ENCODE measurements at regions not wholly inside any gene's neighbourhood (a gene's known extent, or its start where the extent isn't known, plus 50 kb on each side); places are given as distances from the start of the nearest gene placed in this dataset.

DNA sequence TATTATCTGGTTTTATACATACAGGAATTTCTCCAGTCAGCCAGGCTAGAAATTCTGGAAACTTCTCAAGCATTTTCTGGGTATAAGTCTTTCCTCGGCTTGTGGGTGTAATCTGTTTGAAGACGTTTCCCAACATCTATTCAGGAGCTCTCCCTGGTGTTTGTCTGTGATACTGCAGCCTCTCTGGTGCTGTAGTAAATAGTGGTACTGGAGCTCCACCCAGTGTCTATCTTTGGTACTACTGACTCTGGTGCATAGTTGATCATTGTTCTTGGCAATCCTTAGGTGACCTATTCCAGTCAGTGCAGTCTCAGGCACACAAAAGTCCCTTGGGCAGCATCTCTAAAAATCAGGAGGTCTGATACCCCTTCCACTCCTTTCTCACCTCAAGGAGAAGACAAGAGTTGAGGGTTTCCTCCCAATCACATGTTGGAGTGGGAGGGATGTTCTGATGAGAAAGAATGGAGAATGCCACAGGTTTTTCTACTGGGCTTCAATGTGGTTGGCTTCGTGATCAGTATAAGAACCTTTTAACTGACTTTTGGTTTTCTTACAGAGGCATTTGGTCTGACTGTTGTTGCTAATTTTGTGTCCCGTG, 115.5 kb downstream of the CYSLTR2 start:
- TF ChIP-seq, protein P1, sequence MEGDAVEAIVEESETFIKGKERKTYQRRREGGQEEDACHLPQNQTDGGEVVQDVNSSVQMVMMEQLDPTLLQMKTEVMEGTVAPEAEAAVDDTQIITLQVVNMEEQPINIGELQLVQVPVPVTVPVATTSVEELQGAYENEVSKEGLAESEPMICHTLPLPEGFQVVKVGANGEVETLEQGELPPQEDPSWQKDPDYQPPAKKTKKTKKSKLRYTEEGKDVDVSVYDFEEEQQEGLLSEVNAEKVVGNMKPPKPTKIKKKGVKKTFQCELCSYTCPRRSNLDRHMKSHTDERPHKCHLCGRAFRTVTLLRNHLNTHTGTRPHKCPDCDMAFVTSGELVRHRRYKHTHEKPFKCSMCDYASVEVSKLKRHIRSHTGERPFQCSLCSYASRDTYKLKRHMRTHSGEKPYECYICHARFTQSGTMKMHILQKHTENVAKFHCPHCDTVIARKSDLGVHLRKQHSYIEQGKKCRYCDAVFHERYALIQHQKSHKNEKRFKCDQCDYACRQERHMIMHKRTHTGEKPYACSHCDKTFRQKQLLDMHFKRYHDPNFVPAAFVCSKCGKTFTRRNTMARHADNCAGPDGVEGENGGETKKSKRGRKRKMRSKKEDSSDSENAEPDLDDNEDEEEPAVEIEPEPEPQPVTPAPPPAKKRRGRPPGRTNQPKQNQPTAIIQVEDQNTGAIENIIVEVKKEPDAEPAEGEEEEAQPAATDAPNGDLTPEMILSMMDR (conservative IDR thresholded peaks at IDR 0.05; ENCODE audit: low read depth, low read length) = peak; percentile 99
- no peak for TF ChIP-seq EZH2 (IDR thresholded peaks at IDR 0.05; ENCODE audit: borderline replicate concordance, low read depth, low read length, poor library complexity, severe bottlenecking)
